Stimulated activated naive CD8-positive, alpha-beta T cell treated with anti-CD3 and anti-CD28 coated beads, Interleukin-15, Interleukin-2, amounts not matched to agents 100 ng/mL and 50 ng/mL, for 24 hours (primary cell): ENCODE measurements at regions not wholly inside any gene's neighbourhood (a gene's known extent, or its start where the extent isn't known, plus 50 kb on each side); places are given as distances from the start of the nearest gene placed in this dataset.
"Not testable (repeated sequence)": the region's sequence is repeated elsewhere in the genome, so short reads cannot be mapped to it uniquely, and the experiment has no call there.

Experiments
- H3K27ac Mint-ChIP-seq: one replicate; pipeline ENCODE4 v1.8.0; 2021; ENCODE audit warnings: mild to moderate bottlenecking, mixed read lengths
- H3K27me3 Mint-ChIP-seq: one replicate; pipeline ENCODE4 v1.8.0; 2021; ENCODE audit warnings: mixed read lengths
- H3K36me3 Mint-ChIP-seq: one replicate; pipeline ENCODE4 v1.8.0; 2021; ENCODE audit warnings: low read depth, mixed read lengths
- H3K4me1 Mint-ChIP-seq: one replicate; pipeline ENCODE4 v1.8.0; 2021; ENCODE audit warnings: low read depth, mixed read lengths
- H3K4me3 Mint-ChIP-seq: one replicate; pipeline ENCODE4 v1.8.0; 2021; ENCODE audit warnings: mild to moderate bottlenecking, mixed read lengths
- H3K9me3 Mint-ChIP-seq: one replicate; pipeline ENCODE4 v1.8.0; 2021; ENCODE audit warnings: mixed read lengths

GRCh38 chr15:22519213-22519612 lies 60.5 kb downstream of the GOLGA6L22 start:
- H3K36me3 Mint-ChIP-seq, H3K9me3 Mint-ChIP-seq, H3K4me1 Mint-ChIP-seq, H3K27me3 Mint-ChIP-seq, H3K27ac Mint-ChIP-seq, H3K4me3 Mint-ChIP-seq: not testable (repeated sequence)

GRCh38 chr15:22526537-22526936 lies 67.8 kb downstream of the GOLGA6L22 start:
- not testable (repeated sequence) for H3K4me3 Mint-ChIP-seq, H3K36me3 Mint-ChIP-seq, H3K27me3 Mint-ChIP-seq

GRCh38 chr15:22527016-22527415 lies 68.3 kb downstream of the GOLGA6L22 start:
- not testable (repeated sequence) for H3K4me1 Mint-ChIP-seq, H3K27ac Mint-ChIP-seq, H3K36me3 Mint-ChIP-seq, H3K27me3 Mint-ChIP-seq, H3K9me3 Mint-ChIP-seq, H3K4me3 Mint-ChIP-seq

More at GRCh38 chr15:22526537-22526936, 67.8 kb downstream of the GOLGA6L22 start:
- not testable (repeated sequence) for H3K27ac Mint-ChIP-seq, H3K9me3 Mint-ChIP-seq, H3K4me1 Mint-ChIP-seq

GRCh38 chr15:22529200-22529599 lies 70.5 kb downstream of the GOLGA6L22 start:
- H3K9me3 Mint-ChIP-seq, H3K4me3 Mint-ChIP-seq, H3K27me3 Mint-ChIP-seq, H3K27ac Mint-ChIP-seq, H3K4me1 Mint-ChIP-seq, H3K36me3 Mint-ChIP-seq: not testable (repeated sequence)

- not testable (repeated sequence) for H3K9me3 Mint-ChIP-seq, H3K27me3 Mint-ChIP-seq, H3K27ac Mint-ChIP-seq, H3K4me3 Mint-ChIP-seq, H3K36me3 Mint-ChIP-seq, H3K4me1 Mint-ChIP-seq
Measured at GRCh38 chr15:22559701-22560100, 101.0 kb downstream of the GOLGA6L22 start.

GRCh38 chr15:22561716-22562115 lies 103.0 kb downstream of the GOLGA6L22 start:
- H3K27me3 Mint-ChIP-seq, H3K36me3 Mint-ChIP-seq, H3K4me3 Mint-ChIP-seq, H3K4me1 Mint-ChIP-seq, H3K9me3 Mint-ChIP-seq, H3K27ac Mint-ChIP-seq: not testable (repeated sequence)

- not testable (repeated sequence) for H3K36me3 Mint-ChIP-seq, H3K27me3 Mint-ChIP-seq, H3K4me3 Mint-ChIP-seq, H3K9me3 Mint-ChIP-seq, H3K27ac Mint-ChIP-seq, H3K4me1 Mint-ChIP-seq
Measured at GRCh38 chr15:22566510-22566909, 107.8 kb downstream of the GOLGA6L22 start.

- not testable (repeated sequence) for H3K27me3 Mint-ChIP-seq, H3K4me1 Mint-ChIP-seq, H3K27ac Mint-ChIP-seq, H3K36me3 Mint-ChIP-seq, H3K9me3 Mint-ChIP-seq, H3K4me3 Mint-ChIP-seq
Measured at GRCh38 chr15:22569486-22569885, 110.8 kb downstream of the GOLGA6L22 start.

- H3K27ac Mint-ChIP-seq, H3K36me3 Mint-ChIP-seq, H3K27me3 Mint-ChIP-seq, H3K9me3 Mint-ChIP-seq, H3K4me3 Mint-ChIP-seq, H3K4me1 Mint-ChIP-seq: not testable (repeated sequence)
Measured at GRCh38 chr15:22572152-22572735, 113.5 kb downstream of the GOLGA6L22 start.

- not testable (repeated sequence) for H3K4me3 Mint-ChIP-seq, H3K27me3 Mint-ChIP-seq, H3K36me3 Mint-ChIP-seq, H3K27ac Mint-ChIP-seq, H3K4me1 Mint-ChIP-seq, H3K9me3 Mint-ChIP-seq
Measured at GRCh38 chr15:22572792-22573191, 114.1 kb downstream of the GOLGA6L22 start.

- not testable (repeated sequence) for H3K36me3 Mint-ChIP-seq, H3K27me3 Mint-ChIP-seq, H3K4me1 Mint-ChIP-seq, H3K4me3 Mint-ChIP-seq, H3K9me3 Mint-ChIP-seq, H3K27ac Mint-ChIP-seq
Measured at GRCh38 chr15:22577828-22578227, 119.1 kb downstream of the GOLGA6L22 start.

- not testable (repeated sequence) for H3K36me3 Mint-ChIP-seq
Measured at GRCh38 chr15:22579213-22579612, 120.5 kb downstream of the GOLGA6L22 start.

GRCh38 chr15:22587391-22587790 lies 128.7 kb downstream of the GOLGA6L22 start:
- not testable (repeated sequence) for H3K4me3 Mint-ChIP-seq, H3K27ac Mint-ChIP-seq, H3K9me3 Mint-ChIP-seq, H3K27me3 Mint-ChIP-seq, H3K36me3 Mint-ChIP-seq, H3K4me1 Mint-ChIP-seq

More at GRCh38 chr15:22579213-22579612, 120.5 kb downstream of the GOLGA6L22 start:
- H3K27me3 Mint-ChIP-seq, H3K4me1 Mint-ChIP-seq, H3K27ac Mint-ChIP-seq, H3K4me3 Mint-ChIP-seq, H3K9me3 Mint-ChIP-seq: not testable (repeated sequence)

- not testable (repeated sequence) for H3K27me3 Mint-ChIP-seq, H3K9me3 Mint-ChIP-seq, H3K4me1 Mint-ChIP-seq, H3K27ac Mint-ChIP-seq, H3K36me3 Mint-ChIP-seq, H3K4me3 Mint-ChIP-seq
Measured at GRCh38 chr15:22598552-22598951, 139.8 kb downstream of the GOLGA6L22 start.

GRCh38 chr15:22599526-22600320 lies 141.0 kb downstream of the GOLGA6L22 start:
- H3K27ac Mint-ChIP-seq, H3K27me3 Mint-ChIP-seq, H3K4me3 Mint-ChIP-seq: not testable (repeated sequence)

GRCh38 chr15:22616976-22617375 lies 158.3 kb downstream of the GOLGA6L22 start:
- not testable (repeated sequence) for H3K27ac Mint-ChIP-seq

More at GRCh38 chr15:22599526-22600320, 141.0 kb downstream of the GOLGA6L22 start:
- H3K9me3 Mint-ChIP-seq, H3K36me3 Mint-ChIP-seq, H3K4me1 Mint-ChIP-seq: not testable (repeated sequence)

More at GRCh38 chr15:22616976-22617375, 158.3 kb downstream of the GOLGA6L22 start:
- H3K4me1 Mint-ChIP-seq, H3K27me3 Mint-ChIP-seq, H3K9me3 Mint-ChIP-seq, H3K36me3 Mint-ChIP-seq, H3K4me3 Mint-ChIP-seq: not testable (repeated sequence)
